ENCODE measurements at regions not wholly inside any gene's neighbourhood (a gene's known extent, or its start where the extent isn't known, plus 50 kb on each side); places are given as distances from the start of the nearest gene placed in this dataset.
A peak's percentile ranks its signal among the peaks of the same experiment; 100 is the strongest.

GRCh38 chr22:46097268-46097900, 52.9 kb upstream of the PPARA start:
- no peak for ATAC-seq
- TF ChIP-seq POLR2AphosphoS5 (IDR thresholded peaks at IDR 0.05) (no peak), EP300 (IDR thresholded peaks at IDR 0.05) (no peak), POLR2A (IDR thresholded peaks at IDR 0.05) (no peak)
- 68% methylated on average over 8 of the region's 13 CpGs; no CpG with 5 or more reads in 1 of the 2 donors for WGBS, 2 donors (ENCODE audit: low coverage in 1 of 2)
- Histone ChIP-seq H3K36me3 (peaks cover 0 to 72% of the 10 kb centered on the region in 2 donors), H3K9me3 (no peaks in the 10 kb centered on the region), H3K4me3 (no peak overlapping the region), H3K4me1 (peaks cover 0 to 100% (median 55%) of the 10 kb centered on the region in 3 donors), H3K27me3 (no peaks in the 10 kb centered on the region), H3K27ac (peak overlapping the region in 3 of 4 donors; percentile 61 to 99 (median 97))

GRCh38 chr22:46098525-46099475, 51.5 kb upstream of the PPARA start:
- Histone ChIP-seq H3K27ac (peak overlapping the region in 3 of 4 donors; percentile 61 to 99 (median 97)), H3K9me3 (no peaks in the 10 kb centered on the region), H3K4me3 (no peak overlapping the region), H3K4me1 (peaks cover 0 to 100% (median 43%) of the 10 kb centered on the region in 3 donors), H3K36me3 (peaks cover 0 to 74% of the 10 kb centered on the region in 2 donors), H3K27me3 (no peaks in the 10 kb centered on the region)
- TF ChIP-seq CTCF (IDR thresholded peaks at IDR 0.05) (no peak), POLR2A (IDR thresholded peaks at IDR 0.05) (no peak), POLR2AphosphoS5 (IDR thresholded peaks at IDR 0.05) (no peak), EP300 (IDR thresholded peaks at IDR 0.05) (no peak)
- 17 to 50% methylated on average over 1 to 4 of the region's 31 CpGs for WGBS, 2 donors (ENCODE audit: low coverage in 1 of 2)
- no peak for ATAC-seq

GRCh38 chr22:46099740-46100139, 50.6 kb upstream of the PPARA start:
- peaks cover 0 to 100% (median 43%) of the 10 kb centered on the region in 3 donors for H3K4me1 ChIP-seq
- H3K27me3 ChIP-seq, result no peaks in the 10 kb centered on the region
- no peaks in the 10 kb centered on the region for H3K9me3 ChIP-seq
- peaks cover 0 to 82% of the 10 kb centered on the region in 2 donors for H3K36me3 ChIP-seq
- no peak overlapping the region for H3K4me3 ChIP-seq
- ATAC-seq, result no peak
- peak overlapping the region in 3 of 4 donors; percentile 61 to 99 (median 97) for H3K27ac ChIP-seq
- WGBS, 2 donors (ENCODE audit: low coverage in 1 of 2), result 50% methylated on average over 1 of the region's 4 CpGs; no CpG with 5 or more reads in 1 of the 2 donors
- TF ChIP-seq EP300 (IDR thresholded peaks at IDR 0.05) (no peak), POLR2AphosphoS5 (IDR thresholded peaks at IDR 0.05) (no peak), CTCF (IDR thresholded peaks at IDR 0.05) (no peak), POLR2A (IDR thresholded peaks at IDR 0.05) (no peak)

GRCh38 chr22:46100401-46101105, 49.8 kb upstream of the PPARA start:
- H3K36me3 ChIP-seq, result peaks cover 0 to 90% of the 10 kb centered on the region in 2 donors

More at GRCh38 chr22:46100401-46101105, 49.8 kb upstream of the PPARA start:
- H3K27ac ChIP-seq, result peak overlapping the region in 2 of 4 donors; percentile 97 to 99
- 50 to 51% methylated on average over 2 to 4 of the region's 21 CpGs for WGBS, 2 donors (ENCODE audit: low coverage in 1 of 2)
- no peak overlapping the region for H3K4me3 ChIP-seq
- peaks cover 0 to 100% (median 47%) of the 10 kb centered on the region in 3 donors for H3K4me1 ChIP-seq
- no peaks in the 10 kb centered on the region for H3K9me3 ChIP-seq
- H3K27me3 ChIP-seq, result no peaks in the 10 kb centered on the region
- TF ChIP-seq CTCF (IDR thresholded peaks at IDR 0.05) (no peak), POLR2AphosphoS5 (IDR thresholded peaks at IDR 0.05) (no peak), EP300 (IDR thresholded peaks at IDR 0.05) (no peak), POLR2A (IDR thresholded peaks at IDR 0.05) (no peak)
- ATAC-seq, result no peak

Small RNAs in the stretch of these regions (small RNA-seq; reads per million reads assigned to genes)
- gene MIR3619, result 0 reads per million in 4 donors

All from gastroesophageal sphincter (tissue), 4 donors.